ENCODE measurements at regions not wholly inside any gene's neighbourhood (a gene's known extent, or its start where the extent isn't known, plus 50 kb on each side); places are given as distances from the start of the nearest gene placed in this dataset.
"Not testable (repeated sequence)": the region's sequence is repeated elsewhere in the genome, so short reads cannot be mapped to it uniquely, and the experiment has no call there.

DNA sequence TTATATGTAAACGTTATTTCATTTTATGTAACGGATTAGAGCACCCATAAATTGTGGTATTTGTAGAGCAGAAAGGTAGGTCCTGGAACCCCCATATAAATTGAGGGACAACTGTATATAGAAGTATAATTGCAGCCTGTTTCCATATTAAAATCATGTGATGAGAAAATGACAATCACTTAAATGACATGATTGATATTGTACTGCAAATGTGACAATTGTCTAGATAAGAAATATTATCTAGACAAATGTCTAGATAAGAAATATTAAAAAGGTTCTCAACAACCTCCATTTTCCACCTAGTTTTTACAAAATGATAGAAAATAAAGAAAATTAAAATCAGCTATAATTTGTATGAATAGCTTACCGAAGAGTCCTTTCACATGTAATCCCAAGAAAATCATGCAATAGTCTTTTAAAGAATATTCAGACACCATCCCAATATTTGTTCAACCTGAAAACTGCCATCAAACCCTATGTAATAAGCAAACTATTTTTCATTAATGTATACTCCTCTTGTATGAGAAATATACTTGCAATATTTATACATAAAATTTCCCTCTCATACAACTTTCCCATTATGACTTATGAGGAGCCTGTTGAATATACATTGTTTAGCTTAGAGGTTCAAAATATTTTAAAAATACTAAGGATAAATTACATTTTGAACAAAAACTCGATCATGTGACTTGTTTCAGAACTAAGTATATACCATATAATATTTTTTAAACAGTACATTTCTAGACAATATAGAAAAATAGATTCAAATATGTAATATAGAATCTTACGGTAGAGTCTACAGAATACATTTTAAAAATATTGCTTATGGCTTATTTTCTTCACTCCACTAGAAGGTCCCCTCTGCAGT, 153.2 kb downstream of the CRPPA start:
- Histone ChIP-seq H3K79me1 (replicated peaks; ENCODE audit: low read length, poor library complexity, severe bottlenecking) (no peaks in the 10 kb centered on the region), H2AK5ac (ENCODE audit: low read length, severe bottlenecking) (no peak overlapping the region), H2BK15ac (ENCODE audit: low read depth, poor library complexity, severe bottlenecking) (no peak overlapping the region), H2BK5ac (ENCODE audit: low read depth, low read length, poor library complexity, severe bottlenecking) (no peak overlapping the region), H2AFZ (ENCODE audit: low read depth, low read length) (no peak overlapping the region), H3K27me3 (ENCODE audit: control insufficient read depth in 1 of 2, insufficient read depth in 1 of 2, low read length in 2 of 2) (no peaks in the 10 kb centered on the region), H2BK120ac (ENCODE audit: low read depth, low read length) (no peak overlapping the region), H3K18ac (ENCODE audit: low read depth in 1 of 2, low read length in 2 of 2) (no peak overlapping the region), H4K8ac (ENCODE audit: low read length) (no peak overlapping the region), H3K4me3 (ENCODE audit: insufficient read depth in 1 of 2, low read depth in 1 of 2, low read length in 2 of 2) (no peak overlapping the region), H3K4me2 (ENCODE audit: low read length, poor library complexity, severe bottlenecking) (no peak overlapping the region), H3K36me3 (ENCODE audit: control insufficient read depth in 1 of 2, insufficient read depth in 2 of 2, low read depth in 1 of 2, low read length in 2 of 2) (peaks cover 0 to 1% of the 10 kb centered on the region in 2 experiments), H3K9me3 (ENCODE audit: control insufficient read depth, low read length) (no peaks in the 10 kb centered on the region), H3K14ac (ENCODE audit: low read length in 2 of 2) (no peak overlapping the region), H3K9ac (ENCODE audit: low read length) (no peak overlapping the region), H3K4ac (ENCODE audit: low read depth in 1 of 2, low read length in 2 of 2) (no peak overlapping the region), H3K23ac (ENCODE audit: low read length in 2 of 2) (no peak overlapping the region), H4K91ac (ENCODE audit: low read length) (no peak overlapping the region), H2BK12ac (ENCODE audit: low read length in 2 of 2) (no peak overlapping the region), H3K4me1 (ENCODE audit: control insufficient read depth, insufficient read depth, low read depth, low read length) (peaks cover 1% of the 10 kb centered on the region), H3K27ac (ENCODE audit: low read length, poor library complexity, severe bottlenecking) (no peak overlapping the region)
- 100% methylated on average over 4 of the region's 5 CpGs for WGBS
- DNase-seq: no peak

DNA sequence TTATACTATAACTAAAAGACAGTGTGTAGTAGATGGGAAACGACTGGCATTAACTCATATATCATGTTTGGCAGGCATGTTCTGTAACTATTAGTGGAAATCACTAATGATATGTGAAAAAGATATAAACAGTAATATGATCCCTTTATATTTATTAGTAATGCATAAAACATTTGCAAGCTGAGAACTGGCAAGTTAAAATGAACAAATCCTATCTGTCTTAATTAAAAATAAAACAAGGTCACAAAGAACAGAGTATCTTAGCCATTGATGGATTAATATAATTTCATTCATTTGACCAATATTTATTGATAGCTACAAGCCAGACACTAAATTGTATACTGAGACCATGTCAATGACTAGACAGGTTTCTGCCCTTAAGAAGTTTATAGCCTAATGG, 154.5 kb downstream of the CRPPA start:
- H2BK120ac ChIP-seq (ENCODE audit: low read depth, low read length): no peak overlapping the region
- H3K79me1 ChIP-seq (replicated peaks; ENCODE audit: low read length, poor library complexity, severe bottlenecking): no peaks in the 10 kb centered on the region
- no peak overlapping the region for H3K4me2 ChIP-seq (ENCODE audit: low read length, poor library complexity, severe bottlenecking)
- H3K4me3 ChIP-seq (ENCODE audit: insufficient read depth in 1 of 2, low read depth in 1 of 2, low read length in 2 of 2): no peak overlapping the region
- no peak overlapping the region for H3K23ac ChIP-seq (ENCODE audit: low read length in 2 of 2)
- no peak overlapping the region for H4K91ac ChIP-seq (ENCODE audit: low read length)
- no peak overlapping the region for H3K18ac ChIP-seq (ENCODE audit: low read depth in 1 of 2, low read length in 2 of 2)
- no peaks in the 10 kb centered on the region for H3K36me3 ChIP-seq (ENCODE audit: control insufficient read depth in 1 of 2, insufficient read depth in 2 of 2, low read depth in 1 of 2, low read length in 2 of 2)
- no peak overlapping the region for H2BK12ac ChIP-seq (ENCODE audit: low read length in 2 of 2)
- no CpG with 5 or more reads among the region's 1 CpG for WGBS
- H3K27ac ChIP-seq (ENCODE audit: low read length, poor library complexity, severe bottlenecking): no peak overlapping the region
- H3K4ac ChIP-seq (ENCODE audit: low read depth in 1 of 2, low read length in 2 of 2): no peak overlapping the region
- no peak for DNase-seq
- no peaks in the 10 kb centered on the region for H3K9me3 ChIP-seq (ENCODE audit: control insufficient read depth, low read length)
- H2BK15ac ChIP-seq (ENCODE audit: low read depth, poor library complexity, severe bottlenecking): no peak overlapping the region
- H3K14ac ChIP-seq (ENCODE audit: low read length in 2 of 2): no peak overlapping the region
- H4K8ac ChIP-seq (ENCODE audit: low read length): no peak overlapping the region
- no peak overlapping the region for H2AK5ac ChIP-seq (ENCODE audit: low read length, severe bottlenecking)
- no peaks in the 10 kb centered on the region for H3K27me3 ChIP-seq (ENCODE audit: control insufficient read depth in 1 of 2, insufficient read depth in 1 of 2, low read length in 2 of 2)
- no peak overlapping the region for H3K9ac ChIP-seq (ENCODE audit: low read length)
- no peak overlapping the region for H2AFZ ChIP-seq (ENCODE audit: low read depth, low read length)
- no peak overlapping the region for H2BK5ac ChIP-seq (ENCODE audit: low read depth, low read length, poor library complexity, severe bottlenecking)
- H3K4me1 ChIP-seq (ENCODE audit: control insufficient read depth, insufficient read depth, low read depth, low read length): no peaks in the 10 kb centered on the region

DNA sequence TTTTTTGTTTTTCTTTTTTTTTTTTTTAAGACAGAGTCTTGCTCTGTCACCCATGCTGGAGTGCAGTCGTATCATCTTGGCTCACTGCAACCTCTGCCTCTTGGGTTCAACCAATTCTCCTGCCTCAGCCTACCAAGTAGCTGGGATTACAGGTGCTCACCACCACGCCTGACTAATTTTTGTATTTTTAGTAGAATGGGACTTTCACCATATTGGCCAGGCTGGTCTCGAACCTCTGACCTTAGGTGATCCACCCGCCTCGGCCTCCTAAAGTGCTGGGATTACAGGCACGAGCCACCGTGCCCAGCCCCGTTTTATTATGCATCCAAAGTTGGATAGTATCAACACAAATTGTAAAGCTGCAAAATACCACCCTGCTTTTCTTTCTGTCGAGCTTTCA, 154.9 kb downstream of the CRPPA start:
- not testable (repeated sequence) for H2BK12ac ChIP-seq (ENCODE audit: low read length in 2 of 2); H3K18ac ChIP-seq (ENCODE audit: low read depth in 1 of 2, low read length in 2 of 2); H2BK15ac ChIP-seq (ENCODE audit: low read depth, poor library complexity, severe bottlenecking); H3K4ac ChIP-seq (ENCODE audit: low read depth in 1 of 2, low read length in 2 of 2); H4K8ac ChIP-seq (ENCODE audit: low read length); H4K91ac ChIP-seq (ENCODE audit: low read length); H2BK5ac ChIP-seq (ENCODE audit: low read depth, low read length, poor library complexity, severe bottlenecking); H3K4me1 ChIP-seq (ENCODE audit: control insufficient read depth, insufficient read depth, low read depth, low read length); H2BK120ac ChIP-seq (ENCODE audit: low read depth, low read length); H3K9ac ChIP-seq (ENCODE audit: low read length); H3K23ac ChIP-seq (ENCODE audit: low read length in 2 of 2); H2AK5ac ChIP-seq (ENCODE audit: low read length, severe bottlenecking); H3K27me3 ChIP-seq (ENCODE audit: control insufficient read depth in 1 of 2, insufficient read depth in 1 of 2, low read length in 2 of 2); H3K14ac ChIP-seq (ENCODE audit: low read length in 2 of 2); H3K36me3 ChIP-seq (ENCODE audit: control insufficient read depth in 1 of 2, insufficient read depth in 2 of 2, low read depth in 1 of 2, low read length in 2 of 2); DNase-seq; H3K4me3 ChIP-seq (ENCODE audit: insufficient read depth in 1 of 2, low read depth in 1 of 2, low read length in 2 of 2); H2AFZ ChIP-seq (ENCODE audit: low read depth, low read length); H3K9me3 ChIP-seq (ENCODE audit: control insufficient read depth, low read length); H3K27ac ChIP-seq (ENCODE audit: low read length, poor library complexity, severe bottlenecking); H3K79me1 ChIP-seq (replicated peaks; ENCODE audit: low read length, poor library complexity, severe bottlenecking); H3K4me2 ChIP-seq (ENCODE audit: low read length, poor library complexity, severe bottlenecking)
- 100% methylated on average over 7 of the region's 9 CpGs for WGBS

DNA sequence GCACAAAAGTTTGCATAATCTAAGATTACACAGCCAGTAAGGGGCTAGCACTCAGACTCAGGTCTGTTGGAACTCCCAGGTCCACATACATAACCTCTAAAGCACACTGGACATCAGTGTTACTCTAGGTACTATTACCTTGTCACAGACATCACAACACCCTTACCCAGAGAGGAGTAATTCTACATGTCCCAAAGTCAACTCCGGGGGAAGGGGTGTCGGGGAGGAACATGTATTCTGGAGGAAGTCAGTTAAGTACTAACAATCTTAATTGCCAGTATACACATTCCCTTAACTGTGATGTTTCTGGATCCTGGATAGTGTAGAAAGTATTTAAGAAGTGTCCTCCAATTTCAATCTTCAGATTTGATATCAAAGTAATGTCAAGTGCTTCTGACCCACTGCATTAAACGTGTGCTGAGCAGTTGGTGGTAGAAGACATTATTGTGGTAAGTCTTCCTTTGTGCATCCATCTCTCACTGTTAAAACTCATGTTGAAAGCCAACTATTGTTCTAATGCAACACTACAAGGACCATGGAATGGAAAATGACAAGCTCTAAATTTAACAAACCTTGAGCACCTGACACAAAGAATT, 155.4 kb downstream of the CRPPA start:
- Histone ChIP-seq H3K9ac (ENCODE audit: low read length) (no peak overlapping the region), H4K91ac (ENCODE audit: low read length) (no peak overlapping the region), H3K4me3 (ENCODE audit: insufficient read depth in 1 of 2, low read depth in 1 of 2, low read length in 2 of 2) (no peak overlapping the region), H3K14ac (ENCODE audit: low read length in 2 of 2) (no peak overlapping the region), H2AK5ac (ENCODE audit: low read length, severe bottlenecking) (no peak overlapping the region), H4K8ac (ENCODE audit: low read length) (no peak overlapping the region), H3K36me3 (ENCODE audit: control insufficient read depth in 1 of 2, insufficient read depth in 2 of 2, low read depth in 1 of 2, low read length in 2 of 2) (no peaks in the 10 kb centered on the region), H2BK12ac (ENCODE audit: low read length in 2 of 2) (no peak overlapping the region), H3K18ac (ENCODE audit: low read depth in 1 of 2, low read length in 2 of 2) (no peak overlapping the region), H2BK5ac (ENCODE audit: low read depth, low read length, poor library complexity, severe bottlenecking) (no peak overlapping the region), H3K23ac (ENCODE audit: low read length in 2 of 2) (no peak overlapping the region), H3K4me1 (ENCODE audit: control insufficient read depth, insufficient read depth, low read depth, low read length) (no peaks in the 10 kb centered on the region), H3K79me1 (replicated peaks; ENCODE audit: low read length, poor library complexity, severe bottlenecking) (no peaks in the 10 kb centered on the region), H2BK15ac (ENCODE audit: low read depth, poor library complexity, severe bottlenecking) (no peak overlapping the region), H3K27ac (ENCODE audit: low read length, poor library complexity, severe bottlenecking) (no peak overlapping the region), H2BK120ac (ENCODE audit: low read depth, low read length) (no peak overlapping the region), H3K4ac (ENCODE audit: low read depth in 1 of 2, low read length in 2 of 2) (no peak overlapping the region), H3K9me3 (ENCODE audit: control insufficient read depth, low read length) (no peaks in the 10 kb centered on the region), H2AFZ (ENCODE audit: low read depth, low read length) (no peak overlapping the region), H3K27me3 (ENCODE audit: control insufficient read depth in 1 of 2, insufficient read depth in 1 of 2, low read length in 2 of 2) (no peaks in the 10 kb centered on the region), H3K4me2 (ENCODE audit: low read length, poor library complexity, severe bottlenecking) (no peak overlapping the region)
- WGBS: 100% methylated on average over 1 of the region's 3 CpGs
- no peak for DNase-seq

Data from mesenchymal stem cell (in vitro differentiated cells and primary cell).